ENCODE measurements at regions not wholly inside any gene's neighbourhood (a gene's known extent, or its start where the extent isn't known, plus 50 kb on each side); places are given as distances from the start of the nearest gene placed in this dataset.

GRCh38 chr10:78437407-78437768 is 403.7 kb downstream of the RPS24 start:
- Mint-ChIP-seq H3K9me3 (ENCODE audit: unreplicated experiment) (no peaks in the 10 kb centered on the region), H3K4me3 (ENCODE audit: unreplicated experiment) (no peak overlapping the region), H3K27ac (ENCODE audit: low read depth, unreplicated experiment) (no peak overlapping the region), H3K36me3 (ENCODE audit: insufficient read depth, unreplicated experiment) (no peaks in the 10 kb centered on the region), H3K27me3 (ENCODE audit: insufficient read depth, unreplicated experiment) (peaks cover 39% of the 10 kb centered on the region), H3K4me1 (ENCODE audit: insufficient read depth, unreplicated experiment) (no peaks in the 10 kb centered on the region)
- ChIA-PET CTCF (no interaction called here), POLR2A (no interaction called here)
- no peak for DNase-seq (ENCODE audit: unreplicated experiment)
- BruUV-seq (replicated peaks): no TSS peak
- no peak for TF ChIP-seq CTCF (IDR thresholded peaks at IDR 0.05; ENCODE audit: unreplicated experiment)
- intact Hi-C loops (cut with micrococcal nuclease): no loop called here

GRCh38 chr10:78437998-78438906 is 404.6 kb downstream of the RPS24 start:
- TF ChIP-seq CTCF (IDR thresholded peaks at IDR 0.05; ENCODE audit: unreplicated experiment): no peak
- H3K27ac Mint-ChIP-seq (ENCODE audit: low read depth, unreplicated experiment): no peak overlapping the region
- H3K27me3 Mint-ChIP-seq (ENCODE audit: insufficient read depth, unreplicated experiment): peaks cover 36% of the 10 kb centered on the region
- H3K4me1 Mint-ChIP-seq (ENCODE audit: insufficient read depth, unreplicated experiment): no peaks in the 10 kb centered on the region
- no peaks in the 10 kb centered on the region for H3K36me3 Mint-ChIP-seq (ENCODE audit: insufficient read depth, unreplicated experiment)
- ChIA-PET CTCF (interaction anchor here (0.7 to 1.7 kb wide), 3 partner anchors 10 to 757 kb away, joined by 3 to 5 read pairs (median 3); no protein-coding TSS in a partner anchor), POLR2A (no interaction called here)
- no TSS peak for BruUV-seq (replicated peaks)
- intact Hi-C loops (cut with micrococcal nuclease): no loop called here
- DNase-seq (ENCODE audit: unreplicated experiment): no peak
- H3K9me3 Mint-ChIP-seq (ENCODE audit: unreplicated experiment): no peaks in the 10 kb centered on the region
- no peak overlapping the region for H3K4me3 Mint-ChIP-seq (ENCODE audit: unreplicated experiment)

- Mint-ChIP-seq H3K27me3 (ENCODE audit: insufficient read depth, unreplicated experiment) (peaks cover 36% of the 10 kb centered on the region), H3K4me1 (ENCODE audit: insufficient read depth, unreplicated experiment) (no peaks in the 10 kb centered on the region), H3K36me3 (ENCODE audit: insufficient read depth, unreplicated experiment) (no peaks in the 10 kb centered on the region), H3K9me3 (ENCODE audit: unreplicated experiment) (no peaks in the 10 kb centered on the region), H3K4me3 (ENCODE audit: unreplicated experiment) (no peak overlapping the region), H3K27ac (ENCODE audit: low read depth, unreplicated experiment) (no peak overlapping the region)
- intact Hi-C loops (cut with micrococcal nuclease): no loop called here
- CTCF ChIA-PET: interaction anchor here (0.7 to 1.7 kb wide), 2 partner anchors 215 to 756 kb away, joined by 3 to 5 read pairs; no protein-coding TSS in a partner anchor
- DNase-seq (ENCODE audit: unreplicated experiment): no peak
- BruUV-seq (replicated peaks): no TSS peak
- POLR2A ChIA-PET: no interaction called here
- no peak for TF ChIP-seq CTCF (IDR thresholded peaks at IDR 0.05; ENCODE audit: unreplicated experiment)
Measured at GRCh38 chr10:78438907-78439809, 405.5 kb downstream of the RPS24 start.

GRCh38 chr10:78441010-78441409 is 407.3 kb downstream of the RPS24 start:
- no peaks in the 10 kb centered on the region for H3K4me1 Mint-ChIP-seq (ENCODE audit: insufficient read depth, unreplicated experiment)
- H3K27ac Mint-ChIP-seq (ENCODE audit: low read depth, unreplicated experiment): no peak overlapping the region
- POLR2A ChIA-PET: no interaction called here
- intact Hi-C loops (cut with micrococcal nuclease): no loop called here
- BruUV-seq (replicated peaks): no TSS peak
- peaks cover 43% of the 10 kb centered on the region for H3K27me3 Mint-ChIP-seq (ENCODE audit: insufficient read depth, unreplicated experiment)
- H3K4me3 Mint-ChIP-seq (ENCODE audit: unreplicated experiment): no peak overlapping the region
- no peak for DNase-seq (ENCODE audit: unreplicated experiment)
- H3K9me3 Mint-ChIP-seq (ENCODE audit: unreplicated experiment): no peaks in the 10 kb centered on the region
- TF ChIP-seq CTCF (IDR thresholded peaks at IDR 0.05; ENCODE audit: unreplicated experiment): no peak
- no peaks in the 10 kb centered on the region for H3K36me3 Mint-ChIP-seq (ENCODE audit: insufficient read depth, unreplicated experiment)
- CTCF ChIA-PET: no interaction called here

Data from MCF 10A (cell line).